GM23338 (cell line): ENCODE measurements at regions not wholly inside any gene's neighbourhood (a gene's known extent, or its start where the extent isn't known, plus 50 kb on each side); places are given as distances from the start of the nearest gene placed in this dataset.

ENCODE experiments used
- ATAC-seq: fragments of 200-7000 bp; cut with Tn5 transposase; 3 replicates; pipeline ENCODE4 v1.9.1; 2020
- DNase-seq: peaks from one replicate; pipeline ENCODE4 v3.0.0-alpha.2; 2015; ENCODE audit warnings: low spot score
- H2AFZ ChIP-seq: fragments of 200-600 bp; sonication (generic); 2 replicates; pipeline ENCODE4 v1.8.0; 2016; ENCODE audit warnings: antibody characterized with exemption, mild to moderate bottlenecking, moderate library complexity
- H3F3A ChIP-seq: fragments of 200-600 bp; sonication (generic); replicated peaks from 2 replicates; pipeline ENCODE4 v1.8.0; 2017; ENCODE audit warnings: antibody characterized with exemption, mixed run types, low read depth
- H3K27ac ChIP-seq: fragments of 200-600 bp; sonication (generic); 2 replicates; pipeline ENCODE4 v1.6.1; 2016; ENCODE audit warnings: low read depth
- H3K27me3 ChIP-seq: fragments of 200-600 bp; sonication (generic); 2 replicates; pipeline ENCODE4 v1.8.0; 2016; ENCODE audit warnings: mild to moderate bottlenecking, mixed run types, moderate library complexity; ENCODE audit not compliant: insufficient read depth
- H3K36me3 ChIP-seq: fragments of 200-600 bp; sonication (generic); 2 replicates; pipeline ENCODE4 v1.8.0; 2016; ENCODE audit warnings: mild to moderate bottlenecking; ENCODE audit not compliant: insufficient read depth
- H3K4me1 ChIP-seq: fragments of 200-600 bp; sonication (generic); 2 replicates; pipeline ENCODE4 v1.8.0; 2016; ENCODE audit warnings: mild to moderate bottlenecking, moderate library complexity; ENCODE audit not compliant: insufficient read depth
- H3K4me2 ChIP-seq: fragments of 200-600 bp; sonication (generic); 2 replicates; pipeline ENCODE4 v1.7.1; 2017; ENCODE audit warnings: mixed run types
- H3K4me3 ChIP-seq: fragments of 200-600 bp; sonication (generic); 2 replicates; pipeline ENCODE4 v1.6.1; 2016; ENCODE audit warnings: mixed run types
- H3K79me2 ChIP-seq: fragments of 200-600 bp; sonication (generic); replicated peaks from 2 replicates; pipeline ENCODE4 v1.8.0; 2017; ENCODE audit warnings: mild to moderate bottlenecking; ENCODE audit not compliant: insufficient read depth
- H3K9me2 ChIP-seq: fragments of 200-600 bp; sonication (generic); 2 replicates; pipeline ENCODE4 v1.8.0; 2017; ENCODE audit not compliant: insufficient read depth
- H4K20me1 ChIP-seq: fragments of 200-600 bp; sonication (generic); replicated peaks from 2 replicates; pipeline ENCODE4 v1.8.0; 2017; ENCODE audit warnings: mild to moderate bottlenecking; ENCODE audit not compliant: insufficient read depth
- H3K27ac Mint-ChIP-seq: 2 replicates; pipeline ENCODE4 v1.8.0; 2020; ENCODE audit warnings: inconsistent platforms, mild to moderate bottlenecking, moderate library complexity, mixed read lengths
- H3K27me3 Mint-ChIP-seq: 3 replicates; pipeline ENCODE4 v1.8.0; 2022; ENCODE audit warnings: low read depth, mild to moderate bottlenecking, moderate library complexity, mixed read lengths, inconsistent platforms; ENCODE audit not compliant: insufficient read depth, poor library complexity
- H3K36me3 Mint-ChIP-seq: 3 replicates; pipeline ENCODE4 v1.8.0; 2021; ENCODE audit warnings: low read depth, mild to moderate bottlenecking, inconsistent platforms, moderate library complexity, mixed read lengths
- H3K4me1 Mint-ChIP-seq: 3 replicates; pipeline ENCODE4 v1.8.0; 2020; ENCODE audit warnings: mild to moderate bottlenecking, inconsistent platforms, mixed read lengths
- H3K4me3 Mint-ChIP-seq: 3 replicates; pipeline ENCODE4 v1.8.0; 2021; ENCODE audit warnings: moderate library complexity, mild to moderate bottlenecking, inconsistent platforms, mixed read lengths
- H3K9me3 Mint-ChIP-seq: 3 replicates; pipeline ENCODE4 v1.8.0; 2020; ENCODE audit warnings: moderate library complexity, mild to moderate bottlenecking, inconsistent platforms, mixed read lengths
- CTCF ChIP-seq, 2 experiments: fragments of 200-600 bp in 1 of 2; sonication (generic) in 1 of 2; conservative IDR thresholded peaks; 2 replicates each; pipeline versions ENCODE4 v1.5.1 to v1.6.1; 2016 to 2017; ENCODE audit warnings: antibody characterized with exemption in 2 of 2, low read depth in 2 of 2, mild to moderate bottlenecking in 2 of 2, moderate library complexity in 1 of 2
- EZH2 ChIP-seq: fragments of 200-600 bp; sonication (generic); IDR thresholded peaks from one replicate; pipeline ENCODE4 v1.8.0; 2017; ENCODE audit warnings: antibody characterized with exemption, mild to moderate bottlenecking, low read depth; ENCODE audit not compliant: unreplicated experiment
- EZH2phosphoT487 ChIP-seq: fragments of 200-600 bp; sonication (generic); IDR thresholded peaks from one replicate; pipeline ENCODE4 v1.8.1; 2018; ENCODE audit warnings: antibody characterized with exemption; ENCODE audit not compliant: unreplicated experiment
- JUNB ChIP-seq: IDR thresholded peaks from one replicate; pipeline ENCODE4 v1.6.1; 2016; ENCODE audit warnings: antibody characterized with exemption; ENCODE audit not compliant: unreplicated experiment
- POLR2AphosphoS5 ChIP-seq: IDR thresholded peaks from 2 replicates; pipeline ENCODE4 v1.6.1; 2016; ENCODE audit warnings: antibody characterized with exemption, low read depth
- REST ChIP-seq: IDR thresholded peaks from one replicate; pipeline ENCODE4 v1.6.1; 2018; ENCODE audit warnings: antibody characterized with exemption; ENCODE audit not compliant: unreplicated experiment
- ZNF114 ChIP-seq: fragments of 250-450 bp; sonication (Bioruptor Pico); IDR thresholded peaks from 2 replicates; pipeline ENCODE4 v1.5.0; 2020; ENCODE audit warnings: mild to moderate bottlenecking, moderate library complexity
- ZNF331 ChIP-seq: fragments of 250-450 bp; sonication (Bioruptor Pico); IDR thresholded peaks from 2 replicates; pipeline ENCODE4 v1.5.0; 2020; ENCODE audit warnings: low read depth, mild to moderate bottlenecking, moderate library complexity
- ZNF462 ChIP-seq: fragments of 250-450 bp; sonication (Bioruptor Pico); IDR thresholded peaks from 2 replicates; pipeline ENCODE4 v1.5.0; 2020; ENCODE audit warnings: mild to moderate bottlenecking, moderate library complexity

- TF ChIP-seq ZNF114 (no peak), POLR2AphosphoS5 (no peak), REST (no peak), EZH2phosphoT487 (no peak), CTCF (conservative IDR thresholded peaks at IDR 0.05; ENCODE audit: low read depth in 2 of 2) (no peak)
Measured at GRCh38 chr12:91654087-91654486, 471.5 kb upstream of the DCN start (continued).

GRCh38 chr12:91651728-91652127, 469.1 kb upstream of the DCN start:
- H3K4me3 Mint-ChIP-seq = no peak overlapping the region
- no peaks in the 10 kb centered on the region for H3K36me3 ChIP-seq
- no peaks in the 10 kb centered on the region; the same call in 2 of the 3 replicates for H3K9me3 Mint-ChIP-seq
- no peak overlapping the region for H3K4me2 ChIP-seq
- no peak overlapping the region for H2AFZ ChIP-seq
- H3K27me3 ChIP-seq = no peaks in the 10 kb centered on the region
- no peaks in the 10 kb centered on the region for H3K36me3 Mint-ChIP-seq
- no peaks in the 10 kb centered on the region for H3K4me1 Mint-ChIP-seq
- H3K4me1 ChIP-seq = no peaks in the 10 kb centered on the region
- no peak for ATAC-seq
- no peak overlapping the region for H3K27ac Mint-ChIP-seq
- H3K9me2 ChIP-seq = no peaks in the 10 kb centered on the region
- no peak for DNase-seq
- no peaks in the 10 kb centered on the region for H4K20me1 ChIP-seq
- no peak overlapping the region for H3K4me3 ChIP-seq
- no peaks in the 10 kb centered on the region for H3K27me3 Mint-ChIP-seq
- H3K27ac ChIP-seq = no peak overlapping the region
- H3F3A ChIP-seq = no peaks in the 10 kb centered on the region
- TF ChIP-seq POLR2AphosphoS5 (no peak), EZH2 (no peak), ZNF462 (CRISPR knock-in tag) (no peak), ZNF331 (CRISPR knock-in tag) (no peak), JUNB (no peak), CTCF (conservative IDR thresholded peaks at IDR 0.05; ENCODE audit: low read depth in 2 of 2) (no peak), ZNF114 (no peak)
- no peaks in the 10 kb centered on the region for H3K79me2 ChIP-seq
